GM10248 (cell line): ENCODE measurements at regions not wholly inside any gene's neighbourhood (a gene's known extent, or its start where the extent isn't known, plus 50 kb on each side); places are given as distances from the start of the nearest gene placed in this dataset.

Source experiments
- CTCF ChIA-PET: fragments of 300-600 bp; sonication (Branson Sonifier 250); formaldehyde crosslinking; extraction: SDS; loops from one replicate; lab custom pipeline; 2021; ENCODE audit warnings: antibody characterized with exemption; lab: Yijun Ruan, JAX
- POLR2A ChIA-PET: fragments of 350-650 bp; sonication (Branson Sonifier 250); formaldehyde crosslinking; extraction: SDS; loops from one replicate; lab custom pipeline; 2020; ENCODE audit warnings: antibody characterized with exemption; lab: Yijun Ruan, JAX
- DNase-seq: peaks from one replicate; pipeline ENCODE4 v3.0.0; 2012; ENCODE audit errors: extremely low spot score
- TF ChIP-seq, protein P1 (sequence below): IDR thresholded peaks from 2 replicates; pipeline ENCODE4 v1.5.1; 2012; ENCODE audit warnings: mild to moderate bottlenecking, low read depth; ENCODE audit errors: extremely low read depth, missing control alignments, control extremely low read depth

DNA sequence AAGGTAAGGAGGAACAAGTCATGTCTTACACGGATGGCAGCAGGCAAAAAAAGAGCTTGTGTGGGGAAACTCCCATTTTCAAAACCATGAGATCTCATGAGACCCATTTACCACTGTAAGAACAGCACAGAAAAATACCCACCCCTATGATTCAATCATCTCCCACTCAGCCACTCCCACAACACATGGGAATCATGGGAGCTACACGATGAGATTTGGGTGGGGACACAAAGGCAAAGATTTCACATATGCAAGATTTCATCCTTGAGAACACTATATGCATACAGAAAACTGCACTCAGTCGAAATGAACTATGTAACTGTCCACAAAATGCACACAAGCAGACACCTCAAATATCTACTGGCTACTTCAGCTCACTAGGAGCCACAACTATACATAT, 480.6 kb upstream of the BTBD3 start:
- CTCF ChIA-PET: no interaction called here
- TF ChIP-seq, protein P1, sequence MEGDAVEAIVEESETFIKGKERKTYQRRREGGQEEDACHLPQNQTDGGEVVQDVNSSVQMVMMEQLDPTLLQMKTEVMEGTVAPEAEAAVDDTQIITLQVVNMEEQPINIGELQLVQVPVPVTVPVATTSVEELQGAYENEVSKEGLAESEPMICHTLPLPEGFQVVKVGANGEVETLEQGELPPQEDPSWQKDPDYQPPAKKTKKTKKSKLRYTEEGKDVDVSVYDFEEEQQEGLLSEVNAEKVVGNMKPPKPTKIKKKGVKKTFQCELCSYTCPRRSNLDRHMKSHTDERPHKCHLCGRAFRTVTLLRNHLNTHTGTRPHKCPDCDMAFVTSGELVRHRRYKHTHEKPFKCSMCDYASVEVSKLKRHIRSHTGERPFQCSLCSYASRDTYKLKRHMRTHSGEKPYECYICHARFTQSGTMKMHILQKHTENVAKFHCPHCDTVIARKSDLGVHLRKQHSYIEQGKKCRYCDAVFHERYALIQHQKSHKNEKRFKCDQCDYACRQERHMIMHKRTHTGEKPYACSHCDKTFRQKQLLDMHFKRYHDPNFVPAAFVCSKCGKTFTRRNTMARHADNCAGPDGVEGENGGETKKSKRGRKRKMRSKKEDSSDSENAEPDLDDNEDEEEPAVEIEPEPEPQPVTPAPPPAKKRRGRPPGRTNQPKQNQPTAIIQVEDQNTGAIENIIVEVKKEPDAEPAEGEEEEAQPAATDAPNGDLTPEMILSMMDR: no peak
- DNase-seq: no peak
- POLR2A ChIA-PET: no interaction called here

DNA sequence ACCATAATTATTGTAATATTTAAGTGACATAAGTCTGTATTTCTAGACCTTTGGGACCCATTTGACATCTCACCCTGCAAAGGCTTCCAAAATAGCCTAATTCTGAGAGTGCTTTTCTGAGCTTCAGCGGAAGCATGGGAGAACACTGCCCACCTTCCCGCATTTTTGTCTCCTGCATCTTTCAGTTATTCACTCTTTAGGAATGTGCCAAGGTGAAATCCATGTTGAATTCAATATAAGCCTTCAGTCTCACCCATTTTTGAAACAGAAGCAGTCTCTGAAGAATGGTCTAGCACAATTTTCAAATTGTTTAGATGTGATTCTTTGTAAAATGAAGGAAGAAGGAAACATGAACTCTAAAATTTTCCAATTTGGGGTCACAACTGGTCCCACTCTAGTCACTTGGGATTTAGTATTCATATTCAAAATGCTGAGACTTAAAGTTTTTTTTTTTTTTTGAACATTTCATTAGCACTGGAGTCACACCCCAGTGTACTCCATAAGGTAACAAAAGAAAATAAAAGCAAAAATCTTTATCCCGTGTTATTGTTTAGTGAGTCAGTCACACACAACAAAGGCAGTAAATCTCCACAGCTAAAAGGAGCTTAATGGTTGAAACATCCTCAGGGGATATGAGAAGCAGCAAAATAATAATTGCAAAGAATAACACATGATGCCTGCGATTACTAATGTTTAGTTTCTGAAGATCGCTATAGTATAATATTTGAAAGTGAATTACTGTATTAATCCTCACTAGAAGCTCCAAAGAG, 479.9 kb upstream of the BTBD3 start:
- TF ChIP-seq, protein P1: no peak
- DNase-seq: no peak
- POLR2A ChIA-PET: no interaction called here
- CTCF ChIA-PET: no interaction called here

DNA sequence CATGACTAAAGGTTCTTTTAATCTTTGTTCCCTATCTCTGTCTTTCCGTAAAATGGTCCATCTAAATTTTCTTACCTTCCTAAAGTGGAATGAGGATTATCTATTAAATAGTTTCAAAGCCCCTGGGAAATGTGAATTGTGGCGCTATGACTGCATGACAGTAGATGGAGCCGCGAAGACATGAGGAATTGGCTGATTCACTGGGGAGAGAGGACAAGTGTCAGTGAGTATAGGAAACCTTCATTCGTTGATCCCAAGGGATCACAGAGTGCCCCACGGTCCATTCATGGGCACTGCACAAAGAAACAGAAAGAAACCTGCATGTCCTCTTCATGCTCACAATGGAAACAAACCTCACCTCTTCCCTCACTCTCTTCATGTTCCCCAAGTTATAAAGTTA, 479.3 kb upstream of the BTBD3 start:
- ChIA-PET CTCF (no interaction called here), POLR2A (no interaction called here)
- TF ChIP-seq, protein P1: no peak
- no peak for DNase-seq

DNA sequence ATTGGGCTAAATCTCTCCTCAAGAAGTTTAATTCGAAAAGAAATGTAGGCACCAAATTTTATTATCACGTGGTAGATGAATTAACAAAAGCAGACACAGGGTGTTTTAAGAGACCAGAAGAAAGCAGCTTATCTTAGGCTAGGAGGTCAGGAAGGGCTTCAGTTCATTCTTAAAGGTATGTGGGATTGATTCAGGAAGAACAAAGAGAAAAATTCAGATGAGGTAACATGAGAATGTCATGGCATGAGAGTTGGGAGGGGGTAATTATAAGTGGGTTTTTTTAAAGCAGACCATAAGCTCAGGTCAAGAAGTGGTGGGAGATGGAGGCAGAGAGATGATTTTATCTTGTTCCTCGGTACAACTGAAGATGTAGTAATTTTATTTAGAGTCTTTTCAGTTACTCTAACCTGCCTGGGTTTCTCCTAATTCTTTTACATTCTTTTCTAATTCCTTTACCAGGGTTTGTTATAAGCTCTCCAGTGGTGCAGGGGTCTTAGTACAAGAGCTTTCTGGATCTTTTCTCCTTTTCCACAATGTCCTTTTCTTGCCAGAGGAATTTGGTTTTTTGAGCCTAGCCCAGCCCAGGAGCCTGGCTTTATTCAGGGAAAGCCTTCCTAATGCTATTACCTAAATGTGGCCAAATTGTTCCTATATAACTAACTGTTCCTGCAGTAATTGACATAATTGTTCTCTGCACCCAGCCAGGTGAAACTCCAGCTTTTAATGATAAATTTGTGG, 474.1 kb upstream of the BTBD3 start:
- ChIA-PET CTCF (interaction anchor here (1.7 kb wide), 1 partner anchor 1827 kb away, joined by 3 read pairs; no protein-coding TSS in a partner anchor), POLR2A (no interaction called here)
- DNase-seq: no peak
- TF ChIP-seq, protein P1: no peak

DNA sequence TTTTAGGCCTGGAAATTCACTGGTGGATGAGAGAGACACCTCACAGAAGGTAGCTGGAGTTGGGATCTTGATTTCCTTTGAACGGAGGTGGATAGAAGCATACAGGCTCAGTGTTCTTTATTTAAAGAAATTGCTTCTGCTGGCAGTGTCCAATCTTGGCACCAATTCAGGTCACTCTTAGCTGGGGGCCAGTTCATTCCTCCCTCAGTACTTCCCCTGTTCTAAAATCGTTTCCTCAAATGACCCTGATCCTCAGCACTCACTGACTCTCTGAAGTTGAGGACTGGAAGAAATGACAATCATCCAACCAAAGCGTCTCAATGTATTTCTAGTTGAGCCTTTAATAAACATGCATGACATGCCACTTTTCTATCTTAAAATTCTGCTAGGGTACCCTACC, 472.5 kb upstream of the BTBD3 start:
- ChIA-PET CTCF (interaction anchor here (1.7 kb wide), 1 partner anchor 1828 kb away, joined by 3 read pairs; no protein-coding TSS in a partner anchor), POLR2A (no interaction called here)
- no peak for DNase-seq
- TF ChIP-seq, protein P1: no peak

DNA sequence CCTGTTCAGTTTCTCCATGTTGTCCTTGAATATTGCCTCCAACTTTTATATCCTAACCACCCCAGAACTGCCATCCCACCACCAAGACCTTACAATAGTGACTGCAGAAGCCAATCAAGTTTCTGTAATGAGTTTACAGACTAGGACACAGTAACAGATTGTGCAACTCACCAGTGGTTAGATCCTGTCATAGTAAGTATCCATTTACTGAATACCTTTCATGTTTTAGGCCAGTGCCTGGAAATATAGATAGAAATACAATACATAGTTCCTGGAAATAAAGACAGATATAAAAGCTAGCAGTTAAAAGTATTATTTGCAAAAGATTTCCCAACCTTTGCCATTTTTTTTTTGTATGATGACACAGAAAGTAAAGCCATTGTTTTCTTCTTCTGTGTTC, 471.8 kb upstream of the BTBD3 start:
- ChIA-PET POLR2A (no interaction called here), CTCF (no interaction called here)
- TF ChIP-seq, protein P1: no peak
- no peak for DNase-seq
